GM12892 (cell line): ENCODE measurements at regions not wholly inside any gene's neighbourhood (a gene's known extent, or its start where the extent isn't known, plus 50 kb on each side); places are given as distances from the start of the nearest gene placed in this dataset.

Experiments
- POLR2A ChIP-seq: IDR thresholded peaks from 2 replicates; pipeline ENCODE4 v1.6.1; 2011; ENCODE audit warnings: low read depth, low read length, control low read depth
- TAF1 ChIP-seq: IDR thresholded peaks from 2 replicates; pipeline ENCODE4 v1.6.1; 2011; ENCODE audit warnings: low read depth, mild to moderate bottlenecking, control low read depth, low read length, borderline replicate concordance

GRCh38 chr11:16607675-16608644 is 130.5 kb upstream of the C11orf58 start:
- TF ChIP-seq POLR2A (no peak), TAF1 (no peak)
